Activated CD8-positive, alpha-beta T cell treated with anti-CD3 and anti-CD28 coated beads for 36 hours (primary cell): ENCODE measurements at regions not wholly inside any gene's neighbourhood (a gene's known extent, or its start where the extent isn't known, plus 50 kb on each side); places are given as distances from the start of the nearest gene placed in this dataset.

Source experiments
- ATAC-seq: fragments of 200-7000 bp; cut with Tn5 transposase; one replicate; pipeline ENCODE4 v1.10.0; 2021; ENCODE audit warnings: mild to moderate bottlenecking, moderate library complexity
- CTCF ChIA-PET: fragments of 350-600 bp; sonication (Branson Sonifier 250); formaldehyde crosslinking; loops from one replicate; lab custom pipeline; 2021; ENCODE audit warnings: antibody characterized with exemption; lab: Charles Lee
- POLR2A ChIA-PET: fragments of 350-600 bp; sonication (Branson Sonifier 250); formaldehyde crosslinking; loops from one replicate; lab custom pipeline; 2021; ENCODE audit warnings: antibody characterized with exemption; lab: Charles Lee
- DNase-seq: peaks from one replicate; pipeline ENCODE4 v3.0.0-alpha.2; 2020
- H3K27ac Mint-ChIP-seq: one replicate; pipeline ENCODE4 v1.8.0; 2021; ENCODE audit warnings: mild to moderate bottlenecking, mixed read lengths
- H3K27me3 Mint-ChIP-seq: one replicate; pipeline ENCODE4 v1.8.0; 2021; ENCODE audit warnings: mixed read lengths
- H3K36me3 Mint-ChIP-seq: one replicate; pipeline ENCODE4 v1.8.0; 2021; ENCODE audit warnings: low read depth, mixed read lengths
- H3K4me1 Mint-ChIP-seq: one replicate; pipeline ENCODE4 v1.8.0; 2021; ENCODE audit warnings: low read depth, mixed read lengths
- H3K4me3 Mint-ChIP-seq: one replicate; pipeline ENCODE4 v1.8.0; 2021; ENCODE audit warnings: mild to moderate bottlenecking, moderate library complexity, mixed read lengths
- H3K9me3 Mint-ChIP-seq: one replicate; pipeline ENCODE4 v1.8.0; 2021; ENCODE audit warnings: mixed read lengths
- intact Hi-C: fragments of 100-400 bp; cut with micrococcal nuclease; formaldehyde crosslinking; loops from one replicate; pipeline ENCODE4 v1.10.0; 2022
- TF ChIP-seq, protein P1 (sequence below): fragments of 200-600 bp; IDR thresholded peaks from one replicate; pipeline ENCODE4 v1.8.0; 2022; ENCODE audit warnings: antibody characterized with exemption, mild to moderate bottlenecking

- ATAC-seq (no peak), DNase-seq (no peak)
- no peaks in the 10 kb centered on the region for H3K4me1 Mint-ChIP-seq
- CTCF ChIA-PET, result interaction anchor here (1.0 kb wide), 1 partner anchor 20 kb away, joined by 3 read pairs; no protein-coding TSS in a partner anchor
- no peaks in the 10 kb centered on the region for H3K36me3 Mint-ChIP-seq
- H3K27me3 Mint-ChIP-seq, result peaks cover 19% of the 10 kb centered on the region
- no peak overlapping the region for H3K27ac Mint-ChIP-seq
- intact Hi-C loops, result no loop called here
- POLR2A ChIA-PET, result interaction anchor here (0.6 kb wide), 1 partner anchor 129 kb away, joined by 3 read pairs; the partner anchor contains the start of gene TBRG4
- H3K4me3 Mint-ChIP-seq, result no peak overlapping the region
- H3K9me3 Mint-ChIP-seq, result no peaks in the 10 kb centered on the region
- TF ChIP-seq, protein P1, sequence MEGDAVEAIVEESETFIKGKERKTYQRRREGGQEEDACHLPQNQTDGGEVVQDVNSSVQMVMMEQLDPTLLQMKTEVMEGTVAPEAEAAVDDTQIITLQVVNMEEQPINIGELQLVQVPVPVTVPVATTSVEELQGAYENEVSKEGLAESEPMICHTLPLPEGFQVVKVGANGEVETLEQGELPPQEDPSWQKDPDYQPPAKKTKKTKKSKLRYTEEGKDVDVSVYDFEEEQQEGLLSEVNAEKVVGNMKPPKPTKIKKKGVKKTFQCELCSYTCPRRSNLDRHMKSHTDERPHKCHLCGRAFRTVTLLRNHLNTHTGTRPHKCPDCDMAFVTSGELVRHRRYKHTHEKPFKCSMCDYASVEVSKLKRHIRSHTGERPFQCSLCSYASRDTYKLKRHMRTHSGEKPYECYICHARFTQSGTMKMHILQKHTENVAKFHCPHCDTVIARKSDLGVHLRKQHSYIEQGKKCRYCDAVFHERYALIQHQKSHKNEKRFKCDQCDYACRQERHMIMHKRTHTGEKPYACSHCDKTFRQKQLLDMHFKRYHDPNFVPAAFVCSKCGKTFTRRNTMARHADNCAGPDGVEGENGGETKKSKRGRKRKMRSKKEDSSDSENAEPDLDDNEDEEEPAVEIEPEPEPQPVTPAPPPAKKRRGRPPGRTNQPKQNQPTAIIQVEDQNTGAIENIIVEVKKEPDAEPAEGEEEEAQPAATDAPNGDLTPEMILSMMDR, result no peak
These were observed 82.7 kb downstream of the RAMP3 start for GRCh38 chr7:45240273-45240771.

DNA sequence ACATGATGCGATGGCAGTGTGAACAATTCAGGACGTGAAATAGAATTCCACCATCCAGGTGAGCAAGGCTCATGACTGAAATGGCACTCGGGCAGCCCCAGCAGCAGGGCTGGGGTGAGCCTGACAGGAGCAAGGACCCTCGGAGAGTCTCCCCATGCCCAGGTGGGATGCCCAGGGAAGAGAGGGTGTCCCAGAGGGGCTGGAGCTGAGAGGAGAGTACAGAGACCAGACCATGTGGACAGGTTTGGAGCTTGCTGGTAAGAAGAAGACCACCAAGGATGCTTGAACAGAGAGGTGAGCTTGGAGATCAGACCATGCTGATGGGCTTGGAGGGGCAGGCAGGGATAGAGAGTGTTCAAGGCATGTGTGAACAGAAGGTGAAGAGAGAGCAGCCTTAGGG, 83.3 kb downstream of the RAMP3 start:
- DNase-seq, result no peak
- CTCF ChIA-PET, result no interaction called here

GRCh38 chr7:45241339-45242109, 83.9 kb downstream of the RAMP3 start:
- ChIA-PET CTCF (no interaction called here), POLR2A (interaction anchor here (0.6 kb wide), 1 partner anchor 130 kb away, joined by 3 read pairs; the partner anchor contains the start of gene TBRG4)
- Mint-ChIP-seq H3K4me1 (no peaks in the 10 kb centered on the region), H3K9me3 (no peaks in the 10 kb centered on the region), H3K4me3 (no peak overlapping the region), H3K27me3 (peaks cover 28% of the 10 kb centered on the region), H3K36me3 (no peaks in the 10 kb centered on the region), H3K27ac (no peak overlapping the region)
- intact Hi-C loops, result no loop called here
- DNase-seq, result no peak
- no peak for ATAC-seq
- TF ChIP-seq, protein P1, result no peak

More for the DNA sequence above, 83.3 kb downstream of the RAMP3 start:
- Mint-ChIP-seq H3K27me3 (peaks cover 24% of the 10 kb centered on the region), H3K9me3 (no peaks in the 10 kb centered on the region), H3K4me3 (no peak overlapping the region), H3K27ac (no peak overlapping the region), H3K4me1 (no peaks in the 10 kb centered on the region), H3K36me3 (no peaks in the 10 kb centered on the region)
- no peak for ATAC-seq
- POLR2A ChIA-PET, result interaction anchor here (0.6 kb wide), 1 partner anchor 129 kb away, joined by 3 read pairs; the partner anchor contains the start of gene TBRG4
- TF ChIP-seq, protein P1, result no peak
- intact Hi-C loops, result no loop called here

- no peak for ATAC-seq
- Mint-ChIP-seq H3K4me3 (no peak overlapping the region), H3K9me3 (peaks cover under 1% of the 10 kb centered on the region), H3K36me3 (no peaks in the 10 kb centered on the region), H3K27ac (no peak overlapping the region), H3K27me3 (peaks cover 32% of the 10 kb centered on the region), H3K4me1 (no peaks in the 10 kb centered on the region)
- intact Hi-C loops, result no loop called here
- DNase-seq, result no peak
- POLR2A ChIA-PET, result no interaction called here
- CTCF ChIA-PET, result no interaction called here
- TF ChIP-seq, protein P1, result no peak
These were observed 84.7 kb downstream of the RAMP3 start for GRCh38 chr7:45242261-45242660.

GRCh38 chr7:45242698-45243097, 85.1 kb downstream of the RAMP3 start:
- ChIA-PET POLR2A (no interaction called here), CTCF (no interaction called here)
- H3K4me3 Mint-ChIP-seq, result no peak overlapping the region

More at GRCh38 chr7:45242698-45243097, 85.1 kb downstream of the RAMP3 start:
- ATAC-seq (no peak), DNase-seq (no peak)
- Mint-ChIP-seq H3K9me3 (peaks cover 2% of the 10 kb centered on the region), H3K36me3 (no peaks in the 10 kb centered on the region), H3K27ac (no peak overlapping the region), H3K4me1 (no peaks in the 10 kb centered on the region), H3K27me3 (peaks cover 36% of the 10 kb centered on the region)
- TF ChIP-seq, protein P1, result no peak
- intact Hi-C loops, result no loop called here
